GM12891 (cell line): ENCODE measurements at regions not wholly inside any gene's neighbourhood (a gene's known extent, or its start where the extent isn't known, plus 50 kb on each side); places are given as distances from the start of the nearest gene placed in this dataset.
"Not testable (repeated sequence)": the region's sequence is repeated elsewhere in the genome, so short reads cannot be mapped to it uniquely, and the experiment has no call there.

Source experiments
- DNase-seq: peaks from one replicate; pipeline ENCODE4 v3.0.0; 2011; ENCODE audit warnings: low spot score; ENCODE audit not compliant: insufficient read length
- FAIRE-seq: peaks from 2 replicates; lab custom pipeline; 2011; peaks lifted over from hg19 to GRCh38; lab: Jason Lieb, UNC
- PAX5 ChIP-seq: IDR thresholded peaks from 2 replicates; pipeline ENCODE4 v1.6.1; 2011; ENCODE audit warnings: low read length, moderate library complexity, mild to moderate bottlenecking; ENCODE audit not compliant: insufficient read depth, severe bottlenecking
- POLR2A ChIP-seq: IDR thresholded peaks from 2 replicates; pipeline ENCODE4 v1.6.1; 2011; ENCODE audit warnings: low read depth, low read length, control low read depth
- POLR2AphosphoS5 ChIP-seq: IDR thresholded peaks from 2 replicates; pipeline ENCODE4 v1.6.1; 2011; ENCODE audit warnings: low read depth, low read length, control low read depth
- POU2F2 ChIP-seq: IDR thresholded peaks from 2 replicates; pipeline ENCODE4 v1.6.1; 2011; ENCODE audit warnings: low read depth, mild to moderate bottlenecking, control low read depth, low read length, moderate library complexity
- SPI1 ChIP-seq: IDR thresholded peaks from 2 replicates; pipeline ENCODE4 v1.6.1; 2011; ENCODE audit warnings: low read depth, low read length, control low read depth
- TAF1 ChIP-seq: IDR thresholded peaks from 2 replicates; pipeline ENCODE4 v1.6.1; 2011; ENCODE audit warnings: low read depth, low read length, control low read depth

DNA sequence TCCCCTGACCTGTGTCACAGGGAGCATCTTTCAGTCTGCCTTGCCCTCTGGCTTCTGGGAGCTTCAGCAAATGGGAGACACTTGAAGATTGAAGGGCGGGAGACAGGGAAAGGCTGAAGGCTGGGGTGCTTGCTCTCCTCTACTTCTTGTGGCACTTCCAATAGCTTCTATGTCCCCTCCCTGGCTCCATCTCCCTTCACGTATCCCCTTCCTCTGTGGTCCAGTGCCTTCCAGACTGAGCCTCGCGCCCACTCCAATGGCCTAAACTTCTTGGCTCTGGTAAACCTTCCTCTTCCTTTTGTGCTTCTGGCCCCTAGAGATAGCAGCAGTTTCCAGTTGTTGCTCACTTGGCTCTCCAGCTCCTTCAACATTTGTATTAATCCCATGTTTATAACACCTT lies 69.8 kb upstream of the TOPAZ1 start:
- no peak for DNase-seq
- TF ChIP-seq POLR2AphosphoS5 (no peak), POU2F2 (no peak), SPI1 (no peak), TAF1 (no peak), PAX5 (no peak), POLR2A (no peak)
- FAIRE-seq = no peak

- not testable (repeated sequence) for DNase-seq, FAIRE-seq
Observed at GRCh38 chr3:44172701-44173100, 69.0 kb upstream of the TOPAZ1 start.

DNA sequence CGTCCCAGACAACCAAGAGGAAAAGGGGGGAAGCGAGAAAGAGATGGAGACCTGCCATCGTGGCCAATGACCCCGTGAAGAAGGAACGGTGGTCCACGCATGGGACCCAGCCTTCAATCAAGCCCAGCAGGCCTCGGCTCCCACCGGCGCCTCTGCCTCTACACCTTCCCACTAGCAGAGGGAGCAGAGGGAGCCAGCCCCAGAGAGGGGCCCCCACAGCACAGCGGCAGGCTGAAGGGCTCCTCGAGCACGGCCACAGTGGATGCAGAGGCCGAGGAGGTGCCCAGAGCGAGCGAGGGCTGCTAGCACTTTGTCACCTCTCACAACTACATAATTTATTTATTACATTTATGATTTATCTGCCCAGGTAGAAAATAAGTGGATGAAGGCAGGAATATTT lies 68.4 kb upstream of the TOPAZ1 start:
- FAIRE-seq = no peak
- no peak for DNase-seq

GRCh38 chr3:44175070-44175469 lies 66.6 kb upstream of the TOPAZ1 start:
- DNase-seq (no peak), FAIRE-seq (no peak)
- TF ChIP-seq PAX5 (no peak), SPI1 (no peak), TAF1 (no peak), POU2F2 (no peak), POLR2AphosphoS5 (no peak), POLR2A (no peak)

More for the DNA sequence above, 68.4 kb upstream of the TOPAZ1 start:
- TF ChIP-seq POLR2AphosphoS5 (no peak), POU2F2 (no peak), POLR2A (no peak), PAX5 (no peak), SPI1 (no peak)

DNA sequence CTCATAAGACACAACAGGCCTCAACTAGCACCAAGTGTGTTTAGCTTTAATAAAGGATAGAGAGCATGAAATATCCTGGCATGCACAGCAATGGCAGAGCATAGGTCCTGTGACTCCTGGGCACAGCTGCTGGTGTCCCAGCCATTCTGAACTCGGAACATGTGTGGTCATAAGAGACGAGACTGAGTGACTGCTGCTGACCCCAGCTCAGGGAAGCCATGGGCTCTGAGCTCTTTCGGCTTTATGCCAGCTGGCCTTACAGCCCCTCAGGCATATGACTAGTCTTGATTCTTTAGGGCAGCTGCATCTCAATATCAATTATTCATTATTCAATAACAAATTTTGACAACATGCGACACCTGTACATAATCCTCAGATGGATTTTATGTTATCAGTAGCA lies 62.4 kb upstream of the TOPAZ1 start:
- TF ChIP-seq SPI1 (no peak), POLR2A (no peak), POU2F2 (no peak), POLR2AphosphoS5 (no peak), TAF1 (no peak), PAX5 (no peak)
- FAIRE-seq = no peak
- no peak for DNase-seq

DNA sequence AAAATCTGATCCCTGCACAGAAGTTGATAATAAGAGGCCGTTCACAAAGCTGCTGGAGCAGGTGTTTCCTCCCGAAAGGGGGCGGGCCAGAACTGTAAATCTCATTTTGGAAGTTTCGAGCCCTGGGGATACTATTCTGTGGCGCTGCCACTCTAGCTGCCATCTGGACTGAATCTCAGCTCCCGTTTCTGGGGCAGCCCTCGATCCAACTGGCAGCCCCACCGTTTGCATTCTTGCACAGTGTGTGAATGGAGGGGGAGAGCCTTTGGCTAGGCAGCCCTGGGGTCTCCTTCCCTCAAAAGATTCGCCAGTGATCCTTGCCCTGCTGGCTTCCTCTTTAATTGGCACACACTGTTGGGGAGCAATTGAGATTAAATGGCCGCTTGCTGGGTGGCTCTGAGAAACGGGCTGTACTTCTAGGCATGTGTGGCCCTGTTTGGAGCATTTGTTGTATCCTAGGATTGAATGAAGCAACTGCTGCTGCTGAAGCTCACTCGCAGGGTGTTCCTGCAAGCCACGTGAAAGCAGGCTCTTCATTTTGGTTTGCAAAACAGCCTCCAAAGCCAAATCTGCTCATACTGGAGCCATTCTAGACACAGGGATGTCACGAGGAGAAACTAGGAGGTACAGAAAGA lies 57.2 kb upstream of the TOPAZ1 start:
- FAIRE-seq (no peak), DNase-seq (no peak)
- TF ChIP-seq POLR2A (no peak), SPI1 (no peak), POU2F2 (no peak), TAF1 (no peak)

DNA sequence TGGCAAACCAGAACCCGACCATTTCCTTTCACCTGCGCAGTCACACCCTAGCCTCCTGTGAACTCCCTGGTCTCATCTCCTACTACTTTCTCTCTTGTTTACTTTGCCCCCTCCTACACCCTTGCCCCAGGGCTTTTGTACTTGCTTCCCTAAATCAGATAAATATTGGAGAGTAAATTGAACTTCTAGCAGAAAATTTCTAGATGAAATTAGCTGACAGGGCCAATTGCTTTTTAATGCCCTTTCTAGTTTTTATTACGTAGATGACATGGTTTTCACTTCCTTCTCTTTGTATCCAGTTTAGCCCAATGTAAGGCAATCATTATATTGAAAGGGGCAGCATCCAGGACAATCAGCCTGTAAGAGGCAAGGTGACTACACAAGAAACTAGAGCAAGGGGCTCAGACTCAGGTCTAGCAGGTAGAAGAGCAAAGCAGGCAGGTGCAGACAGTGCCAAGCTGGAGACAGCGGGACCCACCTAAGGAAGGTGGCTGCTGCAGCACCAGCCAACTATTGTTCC lies 56.2 kb upstream of the TOPAZ1 start:
- TF ChIP-seq TAF1 = no peak
- TF ChIP-seq POLR2AphosphoS5 = no peak
- no peak for TF ChIP-seq PAX5
- DNase-seq (no peak), FAIRE-seq (no peak)

GRCh38 chr3:44186111-44186672 lies 55.5 kb upstream of the TOPAZ1 start:
- no peak for DNase-seq
- TF ChIP-seq POLR2A (no peak), POU2F2 (no peak), POLR2AphosphoS5 (no peak), PAX5 (no peak), SPI1 (no peak), TAF1 (no peak)
- no peak for FAIRE-seq

DNA sequence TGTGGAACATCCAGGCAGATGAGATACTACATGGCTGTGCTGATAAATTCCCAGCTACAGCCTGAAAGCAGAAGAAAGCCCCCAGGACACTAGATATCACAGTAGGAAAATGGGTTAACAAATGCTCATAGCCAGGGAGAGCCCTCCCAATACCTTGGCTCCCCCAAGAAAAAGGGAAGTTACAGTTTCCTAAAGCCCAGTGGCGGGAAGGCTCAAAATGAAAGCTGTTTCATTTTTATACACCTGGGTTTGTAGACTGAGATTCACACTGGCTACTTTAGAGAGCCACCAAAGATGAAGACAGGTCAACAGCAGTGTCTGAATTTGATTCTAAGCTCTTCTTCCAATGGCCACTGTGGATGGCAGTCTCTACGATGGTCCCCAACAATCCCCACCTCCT lies 55.0 kb upstream of the TOPAZ1 start:
- no peak for TF ChIP-seq POU2F2
- no peak for TF ChIP-seq PAX5
- no peak for TF ChIP-seq TAF1
- no peak for TF ChIP-seq POLR2A
- TF ChIP-seq POLR2AphosphoS5 = no peak
- no peak for TF ChIP-seq SPI1
- DNase-seq (no peak), FAIRE-seq (no peak)
